Fibroblast of lung (primary cell): ENCODE measurements at regions not wholly inside any gene's neighbourhood (a gene's known extent, or its start where the extent isn't known, plus 50 kb on each side); places are given as distances from the start of the nearest gene placed in this dataset.

Experiments
- DNase-seq, 2 donors: peaks; one replicate each; pipeline versions ENCODE4 v3.0.0 to v3.0.0-alpha.2; 2010; ENCODE audit warnings: low read depth in 2 of 2
- H2AFZ ChIP-seq: 2 replicates; pipeline ENCODE4 v1.5.1; 2012; ENCODE audit warnings: low read length, control low read depth, inconsistent platforms
- H3K27ac ChIP-seq: 2 replicates; pipeline ENCODE4 v1.5.1; 2011; ENCODE audit warnings: low read length, control low read depth; ENCODE audit not compliant: insufficient read depth
- H3K27me3 ChIP-seq: 2 replicates; pipeline ENCODE4 v1.5.1; 2011; ENCODE audit warnings: mild to moderate bottlenecking, low read length; ENCODE audit not compliant: control insufficient read depth, insufficient read depth
- H3K36me3 ChIP-seq: 2 replicates; pipeline ENCODE4 v1.5.1; 2011; ENCODE audit warnings: low read length; ENCODE audit not compliant: control insufficient read depth, insufficient read depth
- H3K4me1 ChIP-seq: 2 replicates; pipeline ENCODE4 v1.5.1; 2011; ENCODE audit warnings: low read length; ENCODE audit not compliant: control insufficient read depth, insufficient read depth; ENCODE audit errors: extremely low read depth
- H3K4me2 ChIP-seq: 2 replicates; pipeline ENCODE4 v1.5.1; 2011; ENCODE audit warnings: low read length, control low read depth; ENCODE audit not compliant: insufficient read depth; ENCODE audit errors: extremely low read depth
- H3K4me3 ChIP-seq, 4 experiments: fragments of 200-600 bp in 1 of 4; sonication (generic) in 1 of 4; replicated peaks in 1 of 4; 2 replicates each; pipeline ENCODE4 v1.5.1; 2011 to 2016; ENCODE audit warnings: low read length in 4 of 4, low read depth in 3 of 4, mild to moderate bottlenecking in 3 of 4, control low read depth in 2 of 4, inconsistent platforms in 1 of 4, mixed read lengths in 1 of 4; ENCODE audit not compliant: insufficient read depth in 1 of 4; ENCODE audit errors: control extremely low read depth in 1 of 4
- H3K79me2 ChIP-seq: 2 replicates; pipeline ENCODE4 v1.5.1; 2012; ENCODE audit warnings: mild to moderate bottlenecking, low read length, inconsistent platforms; ENCODE audit not compliant: control insufficient read depth, insufficient read depth
- H3K9ac ChIP-seq: 2 replicates; pipeline ENCODE4 v1.5.1; 2011; ENCODE audit warnings: mild to moderate bottlenecking, low read length, control low read depth; ENCODE audit not compliant: insufficient read depth
- H3K9me3 ChIP-seq: 2 replicates; pipeline ENCODE4 v1.5.1; 2012; ENCODE audit warnings: low read depth, low read length; ENCODE audit not compliant: control insufficient read depth, insufficient read depth
- H4K20me1 ChIP-seq: 2 replicates; pipeline ENCODE4 v1.5.1; 2011; ENCODE audit warnings: low read length; ENCODE audit not compliant: control insufficient read depth, insufficient read depth; ENCODE audit errors: extremely low read depth
- CTCF ChIP-seq, 2 donors: IDR thresholded peaks in 1 of 2; conservative IDR thresholded peaks in 1 of 2; 1 replicate in 1 of 2; 2 replicates in 1 of 2; pipeline ENCODE4 v1.5.1; 2011 to 2012; ENCODE audit warnings: low read length in 2 of 2, control low read depth in 1 of 2, inconsistent platforms in 1 of 2, low read depth in 1 of 2, mild to moderate bottlenecking in 1 of 2
- EZH2 ChIP-seq: IDR thresholded peaks from 2 replicates; pipeline ENCODE4 v1.5.1; 2012; ENCODE audit warnings: low read length, control low read depth, mild to moderate bottlenecking; ENCODE audit errors: missing control alignments

GRCh38 chr13:38566023-38566422 is 120.9 kb upstream of the FREM2 start:
- H3K4me2 ChIP-seq, result no peak overlapping the region
- H3K79me2 ChIP-seq, result no peaks in the 10 kb centered on the region
- no peak overlapping the region for H3K9ac ChIP-seq
- no peaks in the 10 kb centered on the region for H3K27me3 ChIP-seq
- no peak overlapping the region for H3K27ac ChIP-seq
- no peaks in the 10 kb centered on the region for H3K36me3 ChIP-seq
- H3K4me1 ChIP-seq, result no peaks in the 10 kb centered on the region
- DNase-seq, result no peak
- H3K4me3 ChIP-seq, result no peak overlapping the region
- no peaks in the 10 kb centered on the region for H4K20me1 ChIP-seq
- H3K9me3 ChIP-seq, result no peaks in the 10 kb centered on the region
- TF ChIP-seq EZH2 (no peak), CTCF (conservative IDR thresholded peaks at IDR 0.05 in 1 of 2, IDR thresholded peaks at IDR 0.05 in 1 of 2; ENCODE audit: low read depth in 1 of 2, low read length in 2 of 2) (no peak)
- H2AFZ ChIP-seq, result no peak overlapping the region

GRCh38 chr13:38566519-38566918 is 120.4 kb upstream of the FREM2 start:
- no peak overlapping the region for H3K27ac ChIP-seq
- H3K4me3 ChIP-seq, result no peak overlapping the region
- no peaks in the 10 kb centered on the region for H3K4me1 ChIP-seq
- H3K36me3 ChIP-seq, result no peaks in the 10 kb centered on the region
- no peaks in the 10 kb centered on the region for H4K20me1 ChIP-seq
- no peaks in the 10 kb centered on the region for H3K27me3 ChIP-seq
- H2AFZ ChIP-seq, result no peak overlapping the region
- no peak for DNase-seq
- no peak overlapping the region for H3K9ac ChIP-seq
- no peak overlapping the region for H3K4me2 ChIP-seq
- no peaks in the 10 kb centered on the region for H3K9me3 ChIP-seq
- H3K79me2 ChIP-seq, result no peaks in the 10 kb centered on the region
- TF ChIP-seq CTCF (conservative IDR thresholded peaks at IDR 0.05 in 1 of 2, IDR thresholded peaks at IDR 0.05 in 1 of 2; ENCODE audit: low read depth in 1 of 2, low read length in 2 of 2), result no peak
- TF ChIP-seq EZH2, result no peak

GRCh38 chr13:38570706-38571105 is 116.2 kb upstream of the FREM2 start:
- Histone ChIP-seq H3K4me1 (no peaks in the 10 kb centered on the region), H3K9ac (no peak overlapping the region), H2AFZ (no peak overlapping the region), H3K27me3 (no peaks in the 10 kb centered on the region), H3K4me3 (no peak overlapping the region), H3K36me3 (no peaks in the 10 kb centered on the region), H3K9me3 (no peaks in the 10 kb centered on the region), H3K27ac (no peak overlapping the region), H4K20me1 (no peaks in the 10 kb centered on the region), H3K79me2 (no peaks in the 10 kb centered on the region), H3K4me2 (no peak overlapping the region)
- TF ChIP-seq EZH2 (no peak), CTCF (conservative IDR thresholded peaks at IDR 0.05 in 1 of 2, IDR thresholded peaks at IDR 0.05 in 1 of 2; ENCODE audit: low read depth in 1 of 2, low read length in 2 of 2) (no peak)
- DNase-seq, result no peak
